Fibroblast of gingiva (primary cell): ENCODE measurements at regions not wholly inside any gene's neighbourhood (a gene's known extent, or its start where the extent isn't known, plus 50 kb on each side); places are given as distances from the start of the nearest gene placed in this dataset.

ENCODE experiments used
- DNase-seq: peaks from one replicate; pipeline ENCODE4 v3.0.0-alpha.2; 2011; ENCODE audit warnings: low read depth

DNA sequence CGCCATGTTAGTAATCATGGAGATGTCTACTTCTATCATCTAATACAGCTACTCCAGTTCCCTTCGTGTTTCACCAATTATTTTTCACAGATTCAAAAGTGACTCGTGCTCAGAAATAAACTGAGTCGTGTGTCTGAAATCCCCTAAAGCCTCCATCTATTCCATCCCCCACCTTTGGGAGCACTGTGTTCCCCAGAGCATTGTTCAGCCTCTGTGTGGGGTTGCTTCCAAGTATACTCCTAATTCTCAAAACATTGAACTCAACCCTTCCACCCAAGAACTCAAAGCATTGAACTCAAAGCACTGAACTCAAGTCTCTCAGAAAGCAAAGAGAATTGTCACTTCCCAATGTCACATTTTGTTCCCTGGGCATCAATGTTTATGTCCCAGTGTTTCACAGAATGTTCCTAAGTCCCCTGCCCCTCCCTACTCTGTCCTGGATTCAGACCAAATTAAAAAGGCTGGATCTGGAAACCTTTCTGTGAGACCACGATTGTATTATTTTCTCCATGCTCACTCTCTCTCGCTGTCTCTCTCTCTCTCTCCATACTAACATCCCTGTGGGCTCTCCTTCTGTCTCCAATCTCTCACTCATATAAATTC is 138.5 kb upstream of the QRFPR start:
- no peak for DNase-seq

DNA sequence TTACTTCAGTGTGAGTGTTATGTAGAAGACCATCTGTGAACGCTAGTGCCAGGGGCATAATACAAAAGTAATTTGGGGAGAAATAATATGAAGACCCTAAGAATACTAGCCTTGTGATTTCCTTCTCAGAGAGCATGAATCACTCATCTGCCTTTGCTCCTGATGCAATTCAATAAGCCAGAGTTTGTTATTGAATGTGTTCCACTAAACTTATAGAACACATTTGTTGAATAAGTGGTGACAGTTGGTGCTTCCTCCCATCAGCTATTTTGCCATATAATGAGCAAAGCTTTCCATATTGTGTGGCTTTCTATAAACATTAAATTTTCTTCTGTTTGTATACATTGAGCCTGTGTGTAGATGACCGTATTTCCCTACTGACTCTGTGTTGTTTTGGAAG is 136.4 kb upstream of the QRFPR start:
- no peak for DNase-seq

- no peak for DNase-seq
Measured at GRCh38 chr4:121514443-121514842, 133.6 kb upstream of the QRFPR start.

- no peak for DNase-seq
Measured at GRCh38 chr4:121510341-121510874, 129.6 kb upstream of the QRFPR start.

GRCh38 chr4:121485190-121485804 is 104.5 kb upstream of the QRFPR start:
- no peak for DNase-seq

GRCh38 chr4:121484633-121485032 is 103.8 kb upstream of the QRFPR start:
- DNase-seq, result peak; percentile 59

DNA sequence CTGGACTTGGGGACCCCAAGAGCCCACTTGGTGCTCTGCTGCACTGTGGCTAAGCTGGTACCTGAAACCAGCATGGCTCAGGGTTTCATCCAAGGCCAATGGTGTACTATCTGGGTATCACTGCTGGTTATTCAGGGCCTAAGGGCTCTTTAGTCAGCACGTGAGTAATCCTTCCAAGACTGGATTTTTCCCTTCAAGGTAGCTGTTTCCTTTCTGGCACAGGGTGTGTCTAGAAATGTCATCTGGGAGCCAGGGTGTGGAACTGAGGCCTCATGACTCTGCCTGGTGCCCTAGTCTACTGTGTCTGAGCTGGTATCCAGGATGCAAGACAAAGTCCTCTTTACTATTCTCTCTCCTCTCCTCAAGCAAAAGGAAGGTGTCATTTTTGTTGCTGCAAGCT is 99.0 kb upstream of the QRFPR start:
- DNase-seq, result no peak

DNA sequence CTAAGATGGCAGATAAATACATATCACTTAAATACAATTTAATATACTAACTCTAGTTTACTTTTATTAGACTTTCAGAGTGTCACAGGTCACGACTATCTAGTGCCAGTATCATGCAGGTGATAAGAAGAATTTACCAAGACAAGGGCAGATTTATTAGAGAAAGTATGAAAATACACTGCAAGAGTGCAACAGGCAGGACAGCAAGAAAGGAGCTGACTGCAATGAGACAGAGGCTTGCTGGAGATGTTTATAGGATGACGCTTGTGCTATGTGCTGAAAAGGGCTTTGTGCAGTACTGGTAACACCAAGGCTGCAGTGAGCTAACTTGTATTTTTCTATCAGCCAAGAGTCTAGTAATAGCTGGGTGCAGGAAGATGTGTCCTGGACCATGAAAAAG is 96.7 kb upstream of the QRFPR start:
- no peak for DNase-seq

DNA sequence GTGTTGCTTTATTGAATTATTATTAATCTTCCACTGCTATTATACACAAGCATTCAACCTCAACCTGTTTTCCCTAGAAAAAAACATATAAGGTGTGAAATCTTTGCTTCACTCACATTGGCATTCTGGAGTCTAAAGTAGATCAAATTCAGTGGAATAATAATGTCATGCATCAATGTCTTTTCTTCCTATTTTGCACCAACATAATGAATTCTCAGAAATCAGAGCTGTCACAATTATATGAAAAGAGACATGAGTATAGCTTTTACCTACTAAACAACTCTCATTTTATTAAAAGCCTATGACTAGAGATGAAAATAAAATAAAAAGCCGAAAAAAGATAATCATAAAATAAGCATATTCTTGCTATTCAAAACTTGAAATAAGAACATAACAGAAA is 96.3 kb upstream of the QRFPR start:
- no peak for DNase-seq

DNA sequence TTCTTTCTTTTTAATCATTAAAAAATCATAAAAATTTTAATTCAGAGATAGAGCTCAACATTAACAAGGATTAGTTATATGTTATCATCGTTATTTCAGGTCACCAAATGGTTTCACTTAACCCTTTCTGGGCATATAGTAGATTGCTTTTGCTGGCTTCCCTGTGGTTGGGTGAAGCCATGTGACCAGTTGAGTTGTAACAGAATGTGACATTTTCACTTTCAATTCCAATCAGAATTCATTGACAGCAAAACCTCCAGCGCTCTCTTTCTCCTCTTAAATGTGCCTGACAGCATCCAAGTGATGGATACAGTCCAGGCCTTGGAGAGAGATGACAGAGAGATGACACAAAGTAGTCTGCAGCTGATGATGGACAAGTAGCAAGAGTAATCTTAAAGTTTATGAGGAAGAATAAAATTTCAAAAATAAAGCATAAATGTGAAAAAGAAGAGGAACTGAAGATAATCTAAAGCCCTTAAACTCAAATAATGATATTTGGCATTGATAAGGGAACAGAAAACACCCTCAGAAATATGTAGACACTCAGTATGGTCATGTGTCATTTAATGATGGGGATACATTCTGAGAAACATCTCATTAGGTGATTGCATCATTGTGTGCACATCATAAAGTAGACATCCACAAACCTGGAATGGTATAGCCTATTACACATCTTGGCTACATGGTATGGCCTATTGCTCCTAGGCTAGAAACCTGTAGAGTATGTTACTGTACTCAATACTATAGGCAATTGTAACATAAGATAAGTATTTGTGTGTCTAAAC is 92.3 kb upstream of the QRFPR start:
- DNase-seq, result no peak

- no peak for DNase-seq
Measured at GRCh38 chr4:121464854-121465253, 84.0 kb upstream of the QRFPR start.

- DNase-seq, result peak; percentile 63
Measured at GRCh38 chr4:121462660-121463261, 81.9 kb upstream of the QRFPR start.

DNA sequence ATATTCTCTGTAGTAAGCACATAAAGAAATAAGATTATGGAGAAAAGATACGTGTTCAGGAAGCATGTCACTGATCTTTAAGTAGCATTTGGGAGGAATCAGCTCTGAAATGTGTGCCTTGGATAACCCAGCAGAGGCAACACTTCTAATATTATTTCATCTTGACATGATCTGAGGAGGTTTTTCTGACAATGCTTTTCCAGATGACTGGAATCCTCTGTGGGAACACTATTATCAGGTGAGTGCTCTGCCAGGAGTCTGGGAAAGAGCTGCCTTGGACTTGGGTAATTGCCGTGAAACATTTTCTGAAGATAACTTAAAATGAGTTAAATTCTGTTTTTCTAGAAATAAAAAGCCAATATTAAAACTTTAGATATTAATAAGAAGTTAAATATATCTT is 78.2 kb upstream of the QRFPR start:
- DNase-seq, result no peak

DNA sequence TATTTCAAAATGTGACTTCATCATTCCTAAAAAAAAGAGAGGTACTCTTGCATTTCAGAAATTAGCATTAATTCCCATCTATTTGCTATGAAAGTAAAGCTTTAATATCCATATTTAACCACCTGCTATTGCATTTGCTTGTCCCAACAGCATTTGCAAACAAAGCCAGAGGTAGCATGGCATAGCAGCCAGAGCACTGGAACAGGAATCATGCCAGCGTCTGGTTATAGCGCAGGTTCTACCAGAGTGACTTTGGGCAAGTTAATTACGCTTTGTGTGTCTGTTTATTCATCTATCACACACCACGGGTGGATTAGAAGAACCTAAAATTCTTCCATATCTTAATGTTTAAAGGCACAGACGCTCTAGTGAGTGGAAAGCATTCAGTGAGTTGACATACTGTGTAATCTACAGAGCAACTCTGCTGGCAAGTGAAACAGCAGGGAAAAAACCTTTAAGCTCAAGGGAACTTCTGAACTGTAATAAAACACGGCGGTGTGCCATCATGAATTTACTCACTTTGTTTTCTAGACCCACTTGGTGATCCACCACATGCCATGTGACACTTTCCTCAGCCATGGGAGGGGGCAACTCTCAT is 76.6 kb upstream of the QRFPR start:
- no peak for DNase-seq

DNA sequence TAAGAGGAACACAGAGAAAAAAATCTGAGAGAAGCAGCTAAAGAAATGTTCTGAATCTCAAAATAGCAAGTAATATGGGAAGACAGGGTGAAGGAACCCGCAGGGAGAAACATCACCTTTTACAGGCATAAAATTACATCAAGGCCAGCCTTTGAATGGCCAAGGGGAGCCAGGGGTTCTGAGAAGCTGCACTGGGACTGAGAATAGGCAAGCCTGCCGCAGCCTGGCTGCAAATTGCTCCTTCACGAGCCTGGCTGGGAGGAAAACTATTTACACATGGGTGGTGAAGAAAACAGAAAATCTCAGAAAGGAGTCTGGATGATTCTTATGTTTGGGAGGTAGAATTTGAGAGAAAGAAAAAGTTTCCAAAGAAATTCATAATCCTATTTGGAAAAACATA is 74.5 kb upstream of the QRFPR start:
- DNase-seq, result no peak

DNA sequence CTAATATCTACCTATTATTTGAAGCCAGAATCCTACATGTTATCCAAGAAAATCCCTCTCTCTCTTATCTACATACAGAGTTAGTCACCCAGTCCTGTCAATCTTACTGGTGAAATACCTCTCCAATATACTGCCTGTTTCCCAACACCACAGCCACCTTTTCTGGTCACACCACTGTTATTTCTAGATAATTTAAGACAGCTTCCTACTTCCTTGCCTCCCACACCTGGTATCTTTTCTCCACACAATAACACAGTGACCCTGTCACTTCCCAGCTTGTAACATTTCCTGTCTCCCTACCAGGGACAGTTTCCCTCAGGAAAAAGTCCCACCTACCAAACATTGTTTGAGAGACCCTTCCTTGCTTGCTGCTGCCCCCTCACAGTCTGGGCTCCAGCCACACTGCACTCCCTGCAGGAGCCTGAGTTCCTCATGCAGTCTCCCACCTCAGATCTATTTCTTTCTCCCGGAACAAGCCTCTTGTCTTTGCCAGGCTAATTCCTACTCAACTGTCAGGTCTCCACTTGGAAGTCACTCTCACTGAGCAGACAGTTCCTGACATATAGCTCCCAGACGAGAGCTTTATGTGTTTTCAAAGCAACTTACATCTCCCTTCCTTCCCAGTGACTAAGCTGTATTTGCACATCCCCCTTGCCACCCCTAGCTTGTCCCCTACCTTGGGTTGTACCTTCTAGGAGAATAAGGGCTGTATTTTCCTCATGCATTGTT is 73.6 kb upstream of the QRFPR start:
- no peak for DNase-seq

GRCh38 chr4:121451310-121451709 is 70.5 kb upstream of the QRFPR start:
- DNase-seq, result no peak

- no peak for DNase-seq
Measured at GRCh38 chr4:121449416-121449815, 68.6 kb upstream of the QRFPR start.

GRCh38 chr4:121448231-121448630 is 67.4 kb upstream of the QRFPR start:
- no peak for DNase-seq

- DNase-seq, result no peak
Measured at GRCh38 chr4:121439669-121440068, 58.9 kb upstream of the QRFPR start.
